Omental fat pad (tissue), 3 donors: ENCODE measurements at regions not wholly inside any gene's neighbourhood (a gene's known extent, or its start where the extent isn't known, plus 50 kb on each side); places are given as distances from the start of the nearest gene placed in this dataset.

Experiments used
- ATAC-seq: fragments of 150-250 bp; one replicate; pipeline ENCODE4 v1.9.1; 2016; ENCODE audit warnings: mild to moderate bottlenecking, moderate library complexity; ENCODE audit not compliant: low FRiP score
- DNase-seq: peaks from one replicate; pipeline ENCODE4 v3.0.0-alpha.2; 2019; ENCODE audit warnings: low spot score
- CTCF ChIP-seq, 3 donors: fragments of 450-650 bp; IDR thresholded peaks; one replicate each; pipeline ENCODE4 v1.5.1; 2016 to 2017; ENCODE audit warnings: antibody characterized with exemption in 3 of 3, mild to moderate bottlenecking in 3 of 3, moderate library complexity in 2 of 3

GRCh38 chr13:22275393-22275792 is 604.5 kb downstream of the FGF9 start:
- ATAC-seq = no peak
- no peak for TF ChIP-seq CTCF (IDR thresholded peaks at IDR 0.05)
- no peak for DNase-seq

- no peak for DNase-seq
- ATAC-seq = no peak
- TF ChIP-seq CTCF (IDR thresholded peaks at IDR 0.05) = no peak
These were observed 605.7 kb downstream of the FGF9 start for GRCh38 chr13:22276616-22277015.

GRCh38 chr13:22278336-22278929 is 607.6 kb downstream of the FGF9 start:
- ATAC-seq (no peak), DNase-seq (peak; percentile 35)
- no peak for TF ChIP-seq CTCF (IDR thresholded peaks at IDR 0.05)

GRCh38 chr13:22285867-22286266 is 615.0 kb downstream of the FGF9 start:
- no peak for ATAC-seq
- no peak for TF ChIP-seq CTCF (IDR thresholded peaks at IDR 0.05)
- DNase-seq = no peak

GRCh38 chr13:22286338-22286737 is 615.5 kb downstream of the FGF9 start:
- no peak for TF ChIP-seq CTCF (IDR thresholded peaks at IDR 0.05)
- ATAC-seq (no peak), DNase-seq (no peak)

GRCh38 chr13:22287343-22287920 is 616.6 kb downstream of the FGF9 start:
- DNase-seq = no peak
- no peak for ATAC-seq
- TF ChIP-seq CTCF (IDR thresholded peaks at IDR 0.05) = no peak

- DNase-seq (no peak), ATAC-seq (no peak)
- no peak for TF ChIP-seq CTCF (IDR thresholded peaks at IDR 0.05)
These were observed 617.6 kb downstream of the FGF9 start for GRCh38 chr13:22288496-22288895.
